IMR-90 (cell line): ENCODE measurements at regions not wholly inside any gene's neighbourhood (a gene's known extent, or its start where the extent isn't known, plus 50 kb on each side); places are given as distances from the start of the nearest gene placed in this dataset.

ENCODE experiments used
- ATAC-seq: fragments of 200-7000 bp; cut with Tn5 transposase; 2 replicates; pipeline ENCODE4 v1.9.1; 2020; ENCODE audit warnings: low read depth, mild to moderate bottlenecking, moderate library complexity
- BruUV-seq: library from RNA; stranded (reverse); fragments of 400-500 nt; replicated peaks from 2 replicates; lab custom pipeline; 2021; lab: Mats Ljungman, UMichigan
- CTCF ChIA-PET: fragments of 300-600 bp; formaldehyde crosslinking; extraction: SDS; loops from one replicate; lab custom pipeline; 2021; ENCODE audit warnings: antibody characterized with exemption; lab: Yijun Ruan, JAX
- POLR2A ChIA-PET: fragments of 300-600 bp; sonication (Branson Sonifier 250); formaldehyde crosslinking; loops from one replicate; lab custom pipeline; 2022; ENCODE audit warnings: antibody characterized with exemption; ENCODE audit not compliant: unreplicated experiment; lab: Charles Lee
- DNase-seq: peaks from one replicate; pipeline ENCODE4 v3.0.0; 2013
- H2AFZ ChIP-seq: replicated peaks from 2 replicates; pipeline ENCODE3; 2013; ENCODE audit warnings: low read length, mild to moderate bottlenecking; ENCODE audit not compliant: poor library complexity
- H2AK5ac ChIP-seq: 2 replicates; pipeline ENCODE4 v1.6.1; 2013; ENCODE audit warnings: low read depth, low read length, inconsistent platforms
- H2AK9ac ChIP-seq: replicated peaks from 2 replicates; pipeline ENCODE3; 2013; ENCODE audit warnings: mild to moderate bottlenecking, low read depth, low read length, moderate library complexity; ENCODE audit not compliant: poor library complexity
- H2BK120ac ChIP-seq: 2 replicates; pipeline ENCODE4 v1.6.1; 2013; ENCODE audit warnings: low read depth, low read length, inconsistent platforms
- H2BK15ac ChIP-seq: 3 replicates; pipeline ENCODE4 v1.6.1; 2013; ENCODE audit warnings: low read depth, low read length, inconsistent platforms
- H2BK20ac ChIP-seq: 2 replicates; pipeline ENCODE4 v1.6.1; 2013; ENCODE audit warnings: low read depth, mild to moderate bottlenecking, inconsistent platforms, low read length, moderate library complexity
- H2BK5ac ChIP-seq: 2 replicates; pipeline ENCODE4 v1.6.1; 2013; ENCODE audit warnings: mild to moderate bottlenecking, low read depth, low read length, inconsistent platforms; ENCODE audit not compliant: poor library complexity, severe bottlenecking
- H3K14ac ChIP-seq: replicated peaks from 2 replicates; pipeline ENCODE4 v1.6.1; 2013; ENCODE audit warnings: low read depth, low read length, inconsistent platforms
- H3K18ac ChIP-seq: 2 replicates; pipeline ENCODE4 v1.6.1; 2013; ENCODE audit warnings: low read depth, low read length, control low read depth
- H3K23ac ChIP-seq: 2 replicates; pipeline ENCODE4 v1.6.1; 2013; ENCODE audit warnings: low read depth, low read length, inconsistent platforms
- H3K27ac ChIP-seq: 2 replicates; pipeline ENCODE4 v1.5.1; 2013; ENCODE audit warnings: mild to moderate bottlenecking, control low read depth, low read length; ENCODE audit not compliant: insufficient read depth
- H3K27me3 ChIP-seq: 2 replicates; pipeline ENCODE4 v1.6.1; 2013; ENCODE audit warnings: low read length; ENCODE audit not compliant: control insufficient read depth, insufficient read depth
- H3K36me3 ChIP-seq: 2 replicates; pipeline ENCODE4 v1.6.1; 2013; ENCODE audit warnings: low read length, mixed read lengths; ENCODE audit not compliant: control insufficient read depth, insufficient read depth
- H3K4ac ChIP-seq: 2 replicates; pipeline ENCODE4 v1.6.1; 2013; ENCODE audit warnings: low read depth, low read length, inconsistent platforms
- H3K4me1 ChIP-seq: 2 replicates; pipeline ENCODE4 v1.6.1; 2013; ENCODE audit warnings: low read length, mixed read lengths; ENCODE audit not compliant: control insufficient read depth, insufficient read depth
- H3K4me2 ChIP-seq: 2 replicates; pipeline ENCODE4 v1.6.1; 2013; ENCODE audit warnings: low read depth, mild to moderate bottlenecking, control low read depth, low read length, moderate library complexity
- H3K4me3 ChIP-seq: 2 replicates; pipeline ENCODE4 v1.5.1; 2013; ENCODE audit warnings: low read depth, mild to moderate bottlenecking, control low read depth, low read length, moderate library complexity; ENCODE audit not compliant: insufficient read depth
- H3K56ac ChIP-seq: 2 replicates; pipeline ENCODE4 v1.6.1; 2013; ENCODE audit warnings: low read length, inconsistent platforms; ENCODE audit not compliant: insufficient read depth; ENCODE audit errors: extremely low read depth
- H3K79me1 ChIP-seq, 2 experiments: 2 replicates each; pipeline ENCODE4 v1.6.1; 2013; ENCODE audit warnings: low read length in 2 of 2, inconsistent platforms in 1 of 2, low read depth in 1 of 2
- H3K9ac ChIP-seq: 2 replicates; pipeline ENCODE4 v1.6.1; 2013; ENCODE audit warnings: low read depth, low read length, control low read depth
- H3K9me1 ChIP-seq: 2 replicates; pipeline ENCODE4 v1.6.1; 2013; ENCODE audit warnings: low read length, inconsistent platforms; ENCODE audit not compliant: insufficient read depth
- H3K9me3 ChIP-seq: 2 replicates; pipeline ENCODE4 v1.6.1; 2013; ENCODE audit warnings: low read length; ENCODE audit not compliant: control insufficient read depth, insufficient read depth
- H4K20me1 ChIP-seq: 2 replicates; pipeline ENCODE4 v1.6.1; 2013; ENCODE audit warnings: low read length, inconsistent platforms; ENCODE audit not compliant: insufficient read depth
- H4K5ac ChIP-seq: 2 replicates; pipeline ENCODE4 v1.6.1; 2013; ENCODE audit warnings: mild to moderate bottlenecking, low read depth, low read length, control low read depth
- H4K8ac ChIP-seq, 2 experiments: 2 replicates each; pipeline ENCODE4 v1.6.1; 2013; ENCODE audit warnings: low read depth in 2 of 2, low read length in 2 of 2, control low read depth in 1 of 2, inconsistent platforms in 1 of 2
- H4K91ac ChIP-seq: 2 replicates; pipeline ENCODE4 v1.6.1; 2013; ENCODE audit warnings: low read depth, low read length, inconsistent platforms; ENCODE audit not compliant: insufficient read depth
- CEBPB ChIP-seq: IDR thresholded peaks from 2 replicates; pipeline ENCODE4 v1.6.1; 2012; ENCODE audit warnings: low read depth, low read length, improper control_type of control experiment
- WGBS, 2 experiments: methylation state at CpG; one replicate each; pipeline versions ENCODE4 v1.1.5 to v1.1.7; 2013; ENCODE audit warnings: missing lambda C conversion rate in 2 of 2; ENCODE audit not compliant: insufficient read length in 1 of 2; ENCODE audit errors: extremely low coverage in 2 of 2; 5-methylcytosine and 5-hydroxymethylcytosine counted together
- dilution Hi-C: fragments of 300-500 bp; cut with HindIII; formaldehyde crosslinking; loops from one replicate; pipeline ENCODE4 v1.14.3; 2018; ENCODE audit warnings: low sequenced_read_pairs; ENCODE audit not compliant: unreplicated experiment
- in situ Hi-C: fragments of 300-500 bp; cut with MboI; formaldehyde crosslinking; loops from 3 replicates; pipeline ENCODE4 v1.14.3; 2019; ENCODE audit warnings: low sequenced_read_pairs, inconsistent platforms, mixed read lengths
- intact Hi-C: fragments of 100-400 bp; cut with micrococcal nuclease; formaldehyde crosslinking; loops from 2 replicates; pipeline ENCODE4 v1.10.0; 2022

DNA sequence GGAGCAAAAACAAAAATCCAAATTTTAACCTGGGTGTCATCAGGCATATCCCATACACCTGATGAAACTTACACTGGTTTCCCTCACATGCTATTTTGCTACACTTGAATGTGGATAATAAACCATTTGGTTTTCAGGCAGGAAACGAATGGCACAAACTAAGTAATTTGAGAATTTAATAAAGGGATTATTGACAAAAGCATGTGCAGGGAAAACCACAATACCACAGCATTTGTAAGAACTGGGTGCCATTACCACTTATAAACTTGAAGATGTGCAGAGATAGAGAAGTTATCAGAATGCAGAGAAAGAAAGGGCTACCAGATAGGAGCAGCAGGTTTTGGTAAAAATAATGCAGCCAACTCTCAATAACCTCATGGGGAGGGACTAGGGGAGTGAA is 151.2 kb downstream of the RFX6 start:
- TF ChIP-seq CEBPB, result no peak
- no peak overlapping the region for H3K56ac ChIP-seq
- no peak overlapping the region for H4K91ac ChIP-seq
- H3K9ac ChIP-seq, result no peak overlapping the region
- no peak overlapping the region for H3K4ac ChIP-seq
- DNase-seq, result no peak
- no peak overlapping the region for H3K4me3 ChIP-seq
- BruUV-seq, result no TSS peak
- POLR2A ChIA-PET, result no interaction called here
- H3K4me1 ChIP-seq, result no peaks in the 10 kb centered on the region
- no peaks in the 10 kb centered on the region for H3K9me1 ChIP-seq
- H2AFZ ChIP-seq, result no peak overlapping the region
- no peak overlapping the region for H4K5ac ChIP-seq
- no peak overlapping the region for H2AK9ac ChIP-seq
- CTCF ChIA-PET, result no interaction called here
- no peak for ATAC-seq
- H3K79me1 ChIP-seq, result no peaks in the 10 kb centered on the region
- no peak overlapping the region for H4K8ac ChIP-seq
- no peak overlapping the region for H2BK20ac ChIP-seq
- H3K23ac ChIP-seq, result no peak overlapping the region
- H3K14ac ChIP-seq, result no peak overlapping the region
- H3K9me3 ChIP-seq, result no peaks in the 10 kb centered on the region
- H2BK5ac ChIP-seq, result no peak overlapping the region
- no peak overlapping the region for H3K18ac ChIP-seq
- H2AK5ac ChIP-seq, result no peak overlapping the region
- H2BK15ac ChIP-seq, result no peak overlapping the region
- no CpG with 5 or more reads among the region's 1 CpG for WGBS, 2 experiments
- intact Hi-C loops (loop anchor here (5.0 kb wide), 1 partner anchor 184 kb away; no protein-coding TSS in a partner anchor), in situ Hi-C loops (no loop called here), dilution Hi-C loops (no loop called here)
- H4K20me1 ChIP-seq, result no peaks in the 10 kb centered on the region
- H3K4me2 ChIP-seq, result no peak overlapping the region
- no peak overlapping the region for H3K27ac ChIP-seq
- H3K36me3 ChIP-seq, result no peaks in the 10 kb centered on the region
- H2BK120ac ChIP-seq, result no peak overlapping the region
- H3K27me3 ChIP-seq, result no peaks in the 10 kb centered on the region
